GM12878 (cell line): ENCODE measurements at regions not wholly inside any gene's neighbourhood (a gene's known extent, or its start where the extent isn't known, plus 50 kb on each side); places are given as distances from the start of the nearest gene placed in this dataset.

Experiments
- ATAC-seq: fragments of 200-7000 bp; cut with Tn5 transposase; 3 replicates; pipeline ENCODE4 v1.9.1; 2020; ENCODE audit warnings: mild to moderate bottlenecking, moderate library complexity
- BruUV-seq: library from RNA; stranded (reverse); fragments of 400-500 nt; replicated peaks from 2 replicates; lab custom pipeline; 2021; lab: Mats Ljungman, UMichigan
- CTCF ChIA-PET: fragments of 300-600 bp; sonication (Branson Sonifier 250); formaldehyde crosslinking; extraction: SDS; loops from one replicate; lab custom pipeline; 2021; ENCODE audit warnings: inconsistent platforms; lab: Yijun Ruan, JAX
- POLR2A ChIA-PET: fragments of 350-600 bp; formaldehyde crosslinking; extraction: SDS; loops from one replicate; lab custom pipeline; 2021; ENCODE audit warnings: inconsistent platforms; lab: Charles Lee
- RAD21 ChIA-PET: fragments of 300-600 bp; sonication (Branson Sonifier 250); formaldehyde crosslinking; loops from one replicate; lab custom pipeline; 2023; ENCODE audit warnings: antibody characterized with exemption; ENCODE audit not compliant: unreplicated experiment; lab: Charles Lee
- SMC1A ChIA-PET: fragments of 300-600 bp; sonication (Branson Sonifier 250); formaldehyde crosslinking; loops from one replicate; lab custom pipeline; 2023; ENCODE audit not compliant: unreplicated experiment, uncharacterized antibody; lab: Charles Lee
- DNase-seq: peaks from one replicate; pipeline ENCODE4 v3.0.0-alpha.2; 2011; ENCODE audit warnings: low read depth, low spot score
- FAIRE-seq: peaks from 3 replicates; lab custom pipeline; 2011; peaks lifted over from hg19 to GRCh38; lab: Jason Lieb, UNC
- H2AFZ ChIP-seq: 2 replicates; pipeline ENCODE4 v1.6.0; 2011; ENCODE audit warnings: low read depth, low read length, control low read depth; ENCODE audit not compliant: control insufficient read depth
- H3K27ac ChIP-seq: 2 replicates; pipeline ENCODE4 v1.5.1; 2011; ENCODE audit warnings: control low read depth; ENCODE audit not compliant: control insufficient read depth, insufficient read depth
- H3K27me3 ChIP-seq, 2 experiments: replicated peaks in 1 of 2; 2 replicates each; pipeline versions ENCODE4 v1.6.0 to v1.6.1; 2011; ENCODE audit warnings: low read length in 1 of 2; ENCODE audit not compliant: control insufficient read depth in 2 of 2, insufficient read depth in 2 of 2
- H3K36me3 ChIP-seq, 2 experiments: 2 replicates each; pipeline ENCODE4 v1.5.1; 2011; ENCODE audit warnings: low read length in 1 of 2; ENCODE audit not compliant: control insufficient read depth in 2 of 2, insufficient read depth in 2 of 2
- H3K4me1 ChIP-seq: 2 replicates; pipeline ENCODE4 v1.6.1; 2011; ENCODE audit warnings: mild to moderate bottlenecking, low read length, moderate library complexity, mixed read lengths; ENCODE audit not compliant: control insufficient read depth, insufficient read depth
- H3K4me2 ChIP-seq: 2 replicates; pipeline ENCODE4 v1.6.0; 2011; ENCODE audit warnings: control low read depth; ENCODE audit not compliant: control insufficient read depth, insufficient read depth
- H3K4me3 ChIP-seq: fragments of 200-600 bp; sonication (generic); 2 replicates; pipeline ENCODE4 v1.5.1; 2016
- H3K79me2 ChIP-seq: 2 replicates; pipeline ENCODE4 v1.6.0; 2011; ENCODE audit warnings: low read length; ENCODE audit not compliant: control insufficient read depth, insufficient read depth
- H3K9ac ChIP-seq: 2 replicates; pipeline ENCODE4 v1.8.0; 2011; ENCODE audit warnings: low read length, control low read depth, mixed read lengths; ENCODE audit not compliant: control insufficient read depth, insufficient read depth
- H3K9me3 ChIP-seq: replicated peaks from 3 replicates; pipeline ENCODE4 v1.5.1; 2011; ENCODE audit warnings: mild to moderate bottlenecking, low read length; ENCODE audit not compliant: control insufficient read depth, insufficient read depth
- H4K20me1 ChIP-seq: 2 replicates; pipeline ENCODE4 v1.6.0; 2011; ENCODE audit not compliant: control insufficient read depth, insufficient read depth
- NR2F1 ChIP-seq: fragments of 450-650 bp; conservative IDR thresholded peaks from 2 replicates; pipeline ENCODE4 v1.6.1; 2017; ENCODE audit warnings: mild to moderate bottlenecking
- POLR2A ChIP-seq: IDR thresholded peaks from 2 replicates; pipeline ENCODE4 v1.6.1; 2011; ENCODE audit warnings: low read depth, mild to moderate bottlenecking, low read length
- ZNF274 ChIP-seq: IDR thresholded peaks from one replicate; pipeline ENCODE4 v1.8.0; 2011; ENCODE audit not compliant: insufficient read length, insufficient read depth
- WGBS: methylation state at CpG from one replicate; pipeline ENCODE4 v1.1.6; 2016; ENCODE audit warnings: low lambda C conversion rate; ENCODE audit not compliant: insufficient replicate concordance, insufficient coverage; ENCODE audit errors: missing lambda C conversion rate; 5-methylcytosine and 5-hydroxymethylcytosine counted together
- in situ Hi-C: fragments of 300-500 bp; cut with MboI; formaldehyde crosslinking; loops from 9 replicates; pipeline ENCODE4 v1.14.3; 2018; ENCODE audit warnings: mixed read lengths
- intact Hi-C: fragments of 100-400 bp; cut with micrococcal nuclease; formaldehyde crosslinking; loops from one replicate; pipeline ENCODE4 v1.14.2; 2022; ENCODE audit not compliant: unreplicated experiment
- TF ChIP-seq, protein P1 (sequence below): IDR thresholded peaks from 2 replicates; pipeline ENCODE4 v1.6.1; 2012; ENCODE audit warnings: mild to moderate bottlenecking, low read depth, low read length
- TF ChIP-seq, protein P2 (sequence below), 3 experiments: IDR thresholded peaks in 2 of 3; conservative IDR thresholded peaks in 1 of 3; 2 replicates each; pipeline ENCODE4 v1.5.1; 2011; ENCODE audit warnings: low read depth in 3 of 3, low read length in 3 of 3, mild to moderate bottlenecking in 3 of 3, control low read depth in 2 of 3, moderate library complexity in 2 of 3, inconsistent platforms in 1 of 3, mixed read lengths in 1 of 3; ENCODE audit not compliant: control insufficient read depth in 2 of 3, insufficient read depth in 1 of 3; ENCODE audit errors: extremely low read depth in 1 of 3

DNA sequence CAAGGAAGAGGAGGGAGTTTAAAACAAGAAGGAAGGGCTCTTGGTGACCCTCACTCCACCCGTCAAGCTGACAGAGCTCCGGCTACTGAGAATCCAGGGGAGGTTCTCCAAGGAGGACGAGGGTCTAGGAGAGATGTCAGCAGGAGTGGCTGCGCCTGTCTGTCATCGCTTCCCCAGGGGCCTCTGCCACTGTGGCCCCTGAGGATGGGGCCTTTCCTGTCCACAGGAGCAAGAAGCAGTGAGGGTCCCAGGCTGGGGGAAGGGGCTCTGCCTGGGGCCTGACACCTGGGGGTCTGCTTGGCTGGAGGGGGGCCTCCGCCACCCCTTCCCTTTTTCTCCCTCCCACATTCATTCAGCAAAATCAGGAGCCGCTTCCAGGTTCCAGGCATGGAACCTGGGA is 66.5 kb upstream of the TNRC6C start (continued):
- no peak for TF ChIP-seq ZNF274
- TF ChIP-seq POLR2A: no peak

DNA sequence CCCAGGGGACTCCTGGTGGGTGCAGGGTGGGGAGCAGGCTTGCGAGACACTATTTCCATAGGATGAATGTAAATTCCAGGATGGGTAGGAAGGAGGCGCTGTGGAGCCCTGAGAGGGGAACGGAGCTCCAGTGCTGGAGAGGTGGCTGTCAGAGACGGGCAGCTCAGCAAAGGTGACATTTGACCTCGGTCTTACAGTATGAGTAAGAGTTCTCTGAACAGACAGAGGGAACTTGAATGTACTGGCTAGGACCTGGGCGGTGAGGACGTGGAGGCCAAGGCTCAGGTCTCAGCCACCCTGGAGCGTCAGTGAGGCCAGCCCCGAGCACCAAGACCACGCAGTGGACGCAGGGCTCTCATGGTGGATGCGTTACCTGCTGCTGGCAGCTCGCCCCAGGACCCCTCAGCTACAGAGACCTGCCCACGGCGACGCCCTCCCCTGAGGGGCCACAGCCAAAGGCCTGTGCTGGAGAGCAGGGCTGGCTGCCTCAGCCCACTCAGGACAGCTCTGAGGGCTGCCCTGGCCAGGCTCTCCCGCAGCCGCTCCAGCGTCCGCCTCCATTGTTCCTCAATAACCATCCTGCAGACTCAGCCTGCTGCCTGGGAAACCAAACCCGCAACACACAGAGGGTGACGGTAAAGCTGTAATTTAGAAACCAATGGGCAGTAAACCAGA is 65.9 kb upstream of the TNRC6C start:
- intact Hi-C loops: no loop called here
- no TSS peak for BruUV-seq
- TF ChIP-seq, protein P1, sequence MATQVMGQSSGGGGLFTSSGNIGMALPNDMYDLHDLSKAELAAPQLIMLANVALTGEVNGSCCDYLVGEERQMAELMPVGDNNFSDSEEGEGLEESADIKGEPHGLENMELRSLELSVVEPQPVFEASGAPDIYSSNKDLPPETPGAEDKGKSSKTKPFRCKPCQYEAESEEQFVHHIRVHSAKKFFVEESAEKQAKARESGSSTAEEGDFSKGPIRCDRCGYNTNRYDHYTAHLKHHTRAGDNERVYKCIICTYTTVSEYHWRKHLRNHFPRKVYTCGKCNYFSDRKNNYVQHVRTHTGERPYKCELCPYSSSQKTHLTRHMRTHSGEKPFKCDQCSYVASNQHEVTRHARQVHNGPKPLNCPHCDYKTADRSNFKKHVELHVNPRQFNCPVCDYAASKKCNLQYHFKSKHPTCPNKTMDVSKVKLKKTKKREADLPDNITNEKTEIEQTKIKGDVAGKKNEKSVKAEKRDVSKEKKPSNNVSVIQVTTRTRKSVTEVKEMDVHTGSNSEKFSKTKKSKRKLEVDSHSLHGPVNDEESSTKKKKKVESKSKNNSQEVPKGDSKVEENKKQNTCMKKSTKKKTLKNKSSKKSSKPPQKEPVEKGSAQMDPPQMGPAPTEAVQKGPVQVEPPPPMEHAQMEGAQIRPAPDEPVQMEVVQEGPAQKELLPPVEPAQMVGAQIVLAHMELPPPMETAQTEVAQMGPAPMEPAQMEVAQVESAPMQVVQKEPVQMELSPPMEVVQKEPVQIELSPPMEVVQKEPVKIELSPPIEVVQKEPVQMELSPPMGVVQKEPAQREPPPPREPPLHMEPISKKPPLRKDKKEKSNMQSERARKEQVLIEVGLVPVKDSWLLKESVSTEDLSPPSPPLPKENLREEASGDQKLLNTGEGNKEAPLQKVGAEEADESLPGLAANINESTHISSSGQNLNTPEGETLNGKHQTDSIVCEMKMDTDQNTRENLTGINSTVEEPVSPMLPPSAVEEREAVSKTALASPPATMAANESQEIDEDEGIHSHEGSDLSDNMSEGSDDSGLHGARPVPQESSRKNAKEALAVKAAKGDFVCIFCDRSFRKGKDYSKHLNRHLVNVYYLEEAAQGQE: no peak
- TF ChIP-seq, protein P2, sequence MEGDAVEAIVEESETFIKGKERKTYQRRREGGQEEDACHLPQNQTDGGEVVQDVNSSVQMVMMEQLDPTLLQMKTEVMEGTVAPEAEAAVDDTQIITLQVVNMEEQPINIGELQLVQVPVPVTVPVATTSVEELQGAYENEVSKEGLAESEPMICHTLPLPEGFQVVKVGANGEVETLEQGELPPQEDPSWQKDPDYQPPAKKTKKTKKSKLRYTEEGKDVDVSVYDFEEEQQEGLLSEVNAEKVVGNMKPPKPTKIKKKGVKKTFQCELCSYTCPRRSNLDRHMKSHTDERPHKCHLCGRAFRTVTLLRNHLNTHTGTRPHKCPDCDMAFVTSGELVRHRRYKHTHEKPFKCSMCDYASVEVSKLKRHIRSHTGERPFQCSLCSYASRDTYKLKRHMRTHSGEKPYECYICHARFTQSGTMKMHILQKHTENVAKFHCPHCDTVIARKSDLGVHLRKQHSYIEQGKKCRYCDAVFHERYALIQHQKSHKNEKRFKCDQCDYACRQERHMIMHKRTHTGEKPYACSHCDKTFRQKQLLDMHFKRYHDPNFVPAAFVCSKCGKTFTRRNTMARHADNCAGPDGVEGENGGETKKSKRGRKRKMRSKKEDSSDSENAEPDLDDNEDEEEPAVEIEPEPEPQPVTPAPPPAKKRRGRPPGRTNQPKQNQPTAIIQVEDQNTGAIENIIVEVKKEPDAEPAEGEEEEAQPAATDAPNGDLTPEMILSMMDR (IDR thresholded peaks at IDR 0.05 in 2 of 3, conservative IDR thresholded peaks at IDR 0.05 in 1 of 3; ENCODE audit: control insufficient read depth in 2 of 3, extremely low read depth in 1 of 3, insufficient read depth in 1 of 3, low read depth in 3 of 3, low read length in 3 of 3): peak; percentile 8 to 33 (median 12); a peak in 1 of 6 replicates
- peak; percentile 81 for TF ChIP-seq NR2F1
- H3K36me3 ChIP-seq: no peaks in the 10 kb centered on the region
- DNase-seq (no peak), ATAC-seq (peak; percentile 59), FAIRE-seq (no peak)
- in situ Hi-C loops: no loop called here
- POLR2A ChIA-PET: interaction anchor here (0.5 kb wide), 1 partner anchor 858 kb away, joined by 5 read pairs; no protein-coding TSS in a partner anchor
- no peak overlapping the region for H3K9ac ChIP-seq
- CTCF ChIA-PET: interaction anchor here (0.6 to 1.5 kb wide), 7 partner anchors 10 to 127 kb away, joined by 3 to 7 read pairs (median 4); no protein-coding TSS in a partner anchor
- no peak overlapping the region for H3K4me2 ChIP-seq
- H3K4me1 ChIP-seq: no peaks in the 10 kb centered on the region; the same call in 1 of the 2 replicates
- H3K79me2 ChIP-seq: no peaks in the 10 kb centered on the region
- H3K27ac ChIP-seq: no peak overlapping the region
- SMC1A ChIA-PET: interaction anchor here (0.7 to 1.0 kb wide), 2 partner anchors 12 to 29 kb away, joined by 3 read pairs; no protein-coding TSS in a partner anchor
- no peaks in the 10 kb centered on the region for H4K20me1 ChIP-seq
- RAD21 ChIA-PET: interaction anchor here (0.6 kb wide), 2 partner anchors 122 to 350 kb away, joined by 3 read pairs; no protein-coding TSS in a partner anchor
- H2AFZ ChIP-seq: no peak overlapping the region
- H3K27me3 ChIP-seq: peaks cover 2 to 10% of the 10 kb centered on the region in 2 experiments
- no peaks in the 10 kb centered on the region for H3K9me3 ChIP-seq
- no peak overlapping the region for H3K4me3 ChIP-seq
- 32% methylated on average over 22 of the region's 22 CpGs for WGBS
